Subcutaneous abdominal adipose tissue (tissue), 5 donors: ENCODE measurements at regions not wholly inside any gene's neighbourhood (a gene's known extent, or its start where the extent isn't known, plus 50 kb on each side); places are given as distances from the start of the nearest gene placed in this dataset.

Experiments
- H3K27ac ChIP-seq: one replicate; pipeline ENCODE4 v1.7.0; 2013; ENCODE audit warnings: low read depth, mild to moderate bottlenecking, inconsistent platforms, low read length, moderate library complexity
- H3K27me3 ChIP-seq, 5 donors: one replicate each; pipeline ENCODE4 v1.7.0; 2013; ENCODE audit warnings: low read length in 5 of 5, inconsistent platforms in 1 of 5; ENCODE audit not compliant: control insufficient read depth in 5 of 5, insufficient read depth in 4 of 5
- H3K36me3 ChIP-seq, 5 donors: one replicate each; pipeline ENCODE4 v1.7.0; 2013; ENCODE audit warnings: low read length in 5 of 5; ENCODE audit not compliant: control insufficient read depth in 5 of 5, insufficient read depth in 5 of 5
- H3K4me1 ChIP-seq, 5 donors: one replicate each; pipeline ENCODE4 v1.7.0; 2013; ENCODE audit warnings: low read length in 5 of 5, mild to moderate bottlenecking in 3 of 5, moderate library complexity in 1 of 5; ENCODE audit not compliant: control insufficient read depth in 5 of 5, insufficient read depth in 5 of 5
- H3K4me3 ChIP-seq, 5 donors: one replicate each; pipeline ENCODE4 v1.7.0; 2013; ENCODE audit warnings: low read length in 5 of 5, low read depth in 1 of 5
- H3K9ac ChIP-seq, 5 donors: one replicate each; pipeline ENCODE4 v1.7.0; 2013; ENCODE audit warnings: low read length in 5 of 5, mild to moderate bottlenecking in 4 of 5, moderate library complexity in 3 of 5
- H3K9me3 ChIP-seq, 5 donors: one replicate each; pipeline ENCODE4 v1.7.0; 2013; ENCODE audit warnings: low read length in 5 of 5; ENCODE audit not compliant: control insufficient read depth in 5 of 5
- donor health status: healthy.
- donor health status: healthy.
- donor health status: healthy.
- donor health status: healthy.
- donor health status: healthy.

- Histone ChIP-seq H3K27ac (no peak overlapping the region), H3K4me1 (peaks cover 0 to 12% (median 0%) of the 10 kb centered on the region in 5 donors), H3K9ac (no peak overlapping the region), H3K36me3 (no peaks in the 10 kb centered on the region), H3K27me3 (no peaks in the 10 kb centered on the region), H3K9me3 (peaks cover 0 to 8% (median 5%) of the 10 kb centered on the region in 5 donors), H3K4me3 (no peak overlapping the region)
These were observed 95.7 kb upstream of the C1QTNF9B start for GRCh38 chr13:23992781-23993679.

DNA sequence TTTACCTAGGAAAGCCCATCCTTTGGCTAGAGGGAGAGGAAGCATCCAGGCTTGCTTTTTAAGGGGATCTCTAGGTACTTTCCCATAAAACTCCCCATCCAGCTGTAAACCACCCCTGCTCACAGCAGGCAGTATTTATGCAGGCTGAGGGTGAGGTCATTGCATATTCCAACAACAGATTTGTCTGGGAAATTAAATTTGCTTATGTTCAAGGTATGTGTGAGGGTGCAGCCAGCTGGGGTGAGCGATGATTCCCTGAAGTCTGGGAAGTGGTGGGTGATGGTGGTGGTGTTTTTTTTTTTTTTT, 96.3 kb upstream of the C1QTNF9B start:
- no peaks in the 10 kb centered on the region for H3K36me3 ChIP-seq
- peaks cover 0 to 8% (median 5%) of the 10 kb centered on the region in 5 donors for H3K9me3 ChIP-seq
- H3K4me3 ChIP-seq, result no peak overlapping the region
- no peak overlapping the region for H3K27ac ChIP-seq
- H3K9ac ChIP-seq, result no peak overlapping the region
- H3K27me3 ChIP-seq, result no peaks in the 10 kb centered on the region
- peaks cover 0 to 12% (median 0%) of the 10 kb centered on the region in 5 donors for H3K4me1 ChIP-seq

GRCh38 chr13:23995283-23996073, 98.2 kb upstream of the C1QTNF9B start:
- Histone ChIP-seq H3K4me3 (no peak overlapping the region), H3K27me3 (no peaks in the 10 kb centered on the region), H3K36me3 (no peaks in the 10 kb centered on the region), H3K4me1 (peaks cover 0 to 12% (median 0%) of the 10 kb centered on the region in 5 donors), H3K9ac (no peak overlapping the region), H3K9me3 (peaks cover 0 to 8% (median 5%) of the 10 kb centered on the region in 5 donors), H3K27ac (no peak overlapping the region)

- H3K9me3 ChIP-seq, result peaks cover 0 to 8% (median 5%) of the 10 kb centered on the region in 5 donors
- no peaks in the 10 kb centered on the region for H3K27me3 ChIP-seq
- H3K27ac ChIP-seq, result no peak overlapping the region
- H3K4me3 ChIP-seq, result no peak overlapping the region
- no peaks in the 10 kb centered on the region for H3K36me3 ChIP-seq
- H3K9ac ChIP-seq, result no peak overlapping the region
- H3K4me1 ChIP-seq, result peaks cover 0 to 12% (median 0%) of the 10 kb centered on the region in 5 donors
These were observed 99.2 kb upstream of the C1QTNF9B start for GRCh38 chr13:23996456-23996855.

GRCh38 chr13:23999424-23999823, 102.1 kb upstream of the C1QTNF9B start:
- Histone ChIP-seq H3K9ac (no peak overlapping the region), H3K36me3 (no peaks in the 10 kb centered on the region), H3K27ac (no peak overlapping the region), H3K27me3 (no peaks in the 10 kb centered on the region), H3K4me3 (no peak overlapping the region), H3K4me1 (peaks cover 0 to 12% (median 0%) of the 10 kb centered on the region in 5 donors), H3K9me3 (peaks cover 0 to 8% (median 5%) of the 10 kb centered on the region in 5 donors)

- Histone ChIP-seq H3K4me3 (no peak overlapping the region), H3K4me1 (no peaks in the 10 kb centered on the region), H3K27ac (no peak overlapping the region), H3K36me3 (no peaks in the 10 kb centered on the region), H3K9ac (no peak overlapping the region), H3K27me3 (no peaks in the 10 kb centered on the region), H3K9me3 (no peaks in the 10 kb centered on the region)
These were observed 105.0 kb upstream of the C1QTNF9B start for GRCh38 chr13:24002206-24002815.

DNA sequence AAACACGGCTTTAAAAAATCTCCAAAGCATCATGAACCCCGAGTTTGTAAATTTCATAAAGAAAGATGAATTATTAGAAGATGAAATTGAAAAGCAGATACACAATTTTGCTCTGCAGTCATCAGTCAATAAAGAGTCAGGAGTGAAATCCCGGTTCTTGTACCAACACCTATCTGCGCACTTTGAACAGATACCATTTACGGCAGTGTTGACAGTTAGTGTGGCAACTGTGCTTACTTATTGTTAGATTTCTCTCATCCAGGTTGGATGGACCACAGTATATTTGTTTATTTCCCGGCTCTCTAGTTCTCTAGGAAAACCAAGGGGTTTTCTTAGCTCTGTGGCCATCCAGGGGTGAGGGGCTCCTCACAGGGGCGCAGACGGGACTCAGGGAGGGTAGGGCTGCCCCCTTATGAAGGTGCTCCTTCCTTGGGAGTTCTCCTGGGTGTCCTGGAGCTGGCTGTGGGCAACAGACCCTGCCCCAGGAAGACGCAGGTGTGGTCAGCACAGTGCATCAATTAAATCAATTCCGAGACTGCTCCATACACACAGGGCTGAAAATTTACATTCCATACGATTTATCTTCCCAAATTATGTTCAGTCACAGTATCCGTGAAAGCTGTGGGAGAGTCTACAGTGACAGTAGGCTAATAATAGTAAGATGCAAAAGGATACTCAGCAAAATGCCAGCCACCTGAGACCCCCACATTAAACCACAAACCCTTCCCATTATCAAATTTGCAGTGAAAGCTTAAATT, 107.0 kb upstream of the C1QTNF9B start:
- H3K36me3 ChIP-seq, result no peaks in the 10 kb centered on the region
- no peaks in the 10 kb centered on the region for H3K27me3 ChIP-seq
- H3K27ac ChIP-seq, result no peak overlapping the region
- H3K9ac ChIP-seq, result no peak overlapping the region
- no peak overlapping the region for H3K4me3 ChIP-seq
- H3K9me3 ChIP-seq, result no peaks in the 10 kb centered on the region
- no peaks in the 10 kb centered on the region for H3K4me1 ChIP-seq

DNA sequence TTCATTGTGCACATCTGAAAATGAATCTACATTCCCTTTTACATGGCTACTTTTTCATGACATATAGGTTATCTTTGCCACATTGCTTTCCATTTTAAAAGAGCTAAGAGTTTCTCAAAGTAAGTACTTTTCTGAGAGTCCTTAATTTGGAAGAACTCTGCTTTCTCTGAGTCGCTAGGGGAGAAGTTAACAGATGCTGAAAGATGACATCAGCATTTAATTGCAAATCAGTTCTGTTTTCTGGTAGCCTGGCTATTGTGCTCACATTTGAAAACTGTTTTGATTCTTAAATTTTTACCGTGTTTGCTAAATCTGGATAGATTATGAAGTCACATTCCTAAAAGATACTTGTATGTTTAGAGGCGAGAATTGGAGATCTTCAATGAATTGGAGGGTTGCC, 107.7 kb upstream of the C1QTNF9B start:
- H3K9ac ChIP-seq, result no peak overlapping the region

DNA sequence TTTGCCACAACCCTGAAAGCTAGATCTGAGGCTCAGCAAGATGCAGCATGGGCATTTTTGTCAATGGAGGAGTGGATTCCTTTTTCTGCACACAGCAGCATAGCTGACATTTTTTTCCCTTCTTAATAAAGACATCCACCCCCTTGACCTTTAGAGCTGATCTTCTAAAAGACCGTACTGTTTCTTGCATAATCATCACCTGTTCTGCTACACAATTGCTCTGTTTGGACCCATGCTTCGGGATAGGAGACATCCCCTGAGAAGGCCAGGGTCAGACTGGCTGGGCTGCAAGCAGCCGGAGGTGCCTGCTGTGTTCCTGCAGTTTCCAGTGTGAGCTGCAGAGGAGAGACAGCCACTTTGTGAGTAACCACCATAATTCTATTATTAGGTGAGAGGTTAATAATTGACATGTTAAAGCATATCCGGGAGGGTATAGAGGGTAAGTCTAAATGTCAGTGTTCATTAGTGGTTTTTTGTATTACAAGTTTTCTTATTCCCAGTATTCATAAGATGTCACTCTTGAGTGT, 108.5 kb upstream of the C1QTNF9B start:
- no peak overlapping the region for H3K4me3 ChIP-seq
- H3K4me1 ChIP-seq, result no peaks in the 10 kb centered on the region
- H3K9me3 ChIP-seq, result no peaks in the 10 kb centered on the region
- H3K27ac ChIP-seq, result no peak overlapping the region
- no peak overlapping the region for H3K9ac ChIP-seq
- H3K36me3 ChIP-seq, result no peaks in the 10 kb centered on the region
- no peaks in the 10 kb centered on the region for H3K27me3 ChIP-seq

More for the DNA sequence above, 107.7 kb upstream of the C1QTNF9B start:
- no peak overlapping the region for H3K27ac ChIP-seq
- H3K4me1 ChIP-seq, result no peaks in the 10 kb centered on the region
- no peaks in the 10 kb centered on the region for H3K36me3 ChIP-seq
- H3K27me3 ChIP-seq, result no peaks in the 10 kb centered on the region
- no peak overlapping the region for H3K4me3 ChIP-seq
- no peaks in the 10 kb centered on the region for H3K9me3 ChIP-seq
